ENCODE measurements at regions not wholly inside any gene's neighbourhood (a gene's known extent, or its start where the extent isn't known, plus 50 kb on each side); places are given as distances from the start of the nearest gene placed in this dataset.

GRCh38 chr4:181020456-181020855, 1222.7 kb upstream of the TENM3 start:
- Histone ChIP-seq H3K27me3 (ENCODE audit: control insufficient read depth in 1 of 2, insufficient read depth in 2 of 2, low read length in 2 of 2) (no peaks in the 10 kb centered on the region), H3K4me3 (replicated peaks in 1 of 3; ENCODE audit: insufficient read depth in 1 of 3, low read depth in 2 of 3, low read length in 3 of 3) (no peak overlapping the region), H3K79me2 (ENCODE audit: insufficient read depth, low read length) (no peaks in the 10 kb centered on the region), H3K9me3 (ENCODE audit: low read length) (no peaks in the 10 kb centered on the region), H3K4me1 (ENCODE audit: insufficient read depth, low read length) (no peaks in the 10 kb centered on the region), H2AFZ (ENCODE audit: low read length) (no peak overlapping the region), H3K27ac (ENCODE audit: extremely low read length, insufficient read depth, low read length) (no peak overlapping the region), H3K9ac (ENCODE audit: insufficient read depth, low read depth, low read length) (no peak overlapping the region), H3K36me3 (replicated peaks in 1 of 2; ENCODE audit: control insufficient read depth in 1 of 2, insufficient read depth in 2 of 2, low read length in 2 of 2) (no peaks in the 10 kb centered on the region), H3K4me2 (ENCODE audit: low read depth, low read length) (no peak overlapping the region), H4K20me1 (ENCODE audit: insufficient read depth, low read length) (no peaks in the 10 kb centered on the region)
- in situ Hi-C loops (cut with HindIII; ENCODE audit: extremely low pct_ligation_motif_present, low pct_unique_long_range_greater_than_20kb) = no loop called here
- intact Hi-C loops (cut with micrococcal nuclease; ENCODE audit: unreplicated experiment) = no loop called here
- ChIA-PET POLR2A (no interaction called here), CTCF (ENCODE audit: low intra/inter-chr PET ratio, low total read pairs) (no interaction called here)
- WGBS (ENCODE audit: low lambda C conversion rate) = 3% methylated on average over 3 of the region's 3 CpGs
- no TSS peak for BruUV-seq (replicated peaks)
- TF ChIP-seq ZSCAN5A (CRISPR knock-in tag; IDR thresholded peaks at IDR 0.05; ENCODE audit: borderline replicate concordance) = no peak
- TF ChIP-seq ZNF576 (CRISPR knock-in tag; IDR thresholded peaks at IDR 0.05) = no peak
- no peak for TF ChIP-seq NFKBIZ (CRISPR knock-in tag; IDR thresholded peaks at IDR 0.05)
- TF ChIP-seq ZBTB7B (CRISPR knock-in tag; IDR thresholded peaks at IDR 0.05) = no peak
- TF ChIP-seq TAF1 (CRISPR knock-in tag; IDR thresholded peaks at IDR 0.05) = no peak
- TF ChIP-seq ZNF367 (CRISPR knock-in tag; IDR thresholded peaks at IDR 0.05; ENCODE audit: borderline replicate concordance) = no peak
- TF ChIP-seq SRSF1 (optimal IDR thresholded peaks at IDR 0.05; ENCODE audit: low read depth, low read length) = no peak
- TF ChIP-seq TGIF2 (CRISPR knock-in tag; IDR thresholded peaks at IDR 0.05) = no peak
- DNase-seq (ENCODE audit: low spot score) (no peak), ATAC-seq (no peak), FAIRE-seq (no peak)

DNA sequence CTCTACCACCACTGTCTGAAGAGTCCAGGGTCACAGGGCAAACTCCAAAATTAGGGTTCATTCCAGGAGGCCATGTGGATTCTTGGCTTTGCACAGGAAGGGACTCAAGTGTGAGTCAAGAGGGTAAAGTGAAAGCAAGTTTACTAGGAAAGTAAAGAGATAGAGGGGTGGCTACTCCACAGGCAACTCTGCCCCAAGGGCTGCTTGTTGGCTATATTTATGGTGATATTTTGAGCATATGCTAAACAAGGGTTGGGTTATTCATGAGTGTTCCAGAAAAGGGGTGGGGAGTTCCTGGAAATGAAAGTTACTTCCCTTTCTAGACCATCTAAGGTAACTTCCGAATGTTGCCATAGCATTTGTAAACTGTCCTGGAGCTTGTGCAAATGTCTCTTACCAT, 1222.0 kb upstream of the TENM3 start:
- no TSS peak for BruUV-seq (replicated peaks)
- CTCF ChIA-PET (ENCODE audit: low intra/inter-chr PET ratio, low total read pairs) = no interaction called here
- 0% methylated on average over 1 of the region's 1 CpG for WGBS (ENCODE audit: low lambda C conversion rate)

More for the DNA sequence above, 1222.0 kb upstream of the TENM3 start:
- intact Hi-C loops (cut with micrococcal nuclease; ENCODE audit: unreplicated experiment) (no loop called here), in situ Hi-C loops (cut with HindIII; ENCODE audit: extremely low pct_ligation_motif_present, low pct_unique_long_range_greater_than_20kb) (no loop called here)
- Histone ChIP-seq H3K9ac (ENCODE audit: insufficient read depth, low read depth, low read length) (no peak overlapping the region), H3K27me3 (ENCODE audit: control insufficient read depth in 1 of 2, insufficient read depth in 2 of 2, low read length in 2 of 2) (no peaks in the 10 kb centered on the region), H4K20me1 (ENCODE audit: insufficient read depth, low read length) (no peaks in the 10 kb centered on the region), H3K4me2 (ENCODE audit: low read depth, low read length) (no peak overlapping the region), H3K27ac (ENCODE audit: extremely low read length, insufficient read depth, low read length) (no peak overlapping the region), H3K79me2 (ENCODE audit: insufficient read depth, low read length) (no peaks in the 10 kb centered on the region), H3K9me3 (ENCODE audit: low read length) (no peaks in the 10 kb centered on the region), H3K36me3 (replicated peaks in 1 of 2; ENCODE audit: control insufficient read depth in 1 of 2, insufficient read depth in 2 of 2, low read length in 2 of 2) (no peaks in the 10 kb centered on the region), H3K4me3 (replicated peaks in 1 of 3; ENCODE audit: insufficient read depth in 1 of 3, low read depth in 2 of 3, low read length in 3 of 3) (no peak overlapping the region), H3K4me1 (ENCODE audit: insufficient read depth, low read length) (no peaks in the 10 kb centered on the region), H2AFZ (ENCODE audit: low read length) (no peak overlapping the region)
- ATAC-seq (no peak), FAIRE-seq (no peak), DNase-seq (ENCODE audit: low spot score) (no peak)
- POLR2A ChIA-PET = no interaction called here
- TF ChIP-seq KAT2B (IDR thresholded peaks at IDR 0.05; ENCODE audit: borderline replicate concordance, low read depth, low read length) (no peak), THAP11 (CRISPR knock-in tag; IDR thresholded peaks at IDR 0.05) (no peak), ZNF766 (CRISPR knock-in tag; IDR thresholded peaks at IDR 0.05; ENCODE audit: borderline replicate concordance) (no peak)

Data from HepG2 (cell line).